Natural killer cell (primary cell): ENCODE measurements at regions not wholly inside any gene's neighbourhood (a gene's known extent, or its start where the extent isn't known, plus 50 kb on each side); places are given as distances from the start of the nearest gene placed in this dataset.
A peak's percentile ranks its signal among the peaks of the same experiment; 100 is the strongest.

Source experiments
- ATAC-seq, 3 donors: fragments of 150-1000 bp in 2 of 3; fragments of 200-7000 bp in 1 of 3; cut with Tn5 transposase; 1 replicate in 1 of 3; 2 replicates in 2 of 3; pipeline ENCODE4 v1.10.0; 2021; ENCODE audit warnings: mild to moderate bottlenecking in 2 of 3, moderate library complexity in 2 of 3
- DNase-seq, 2 donors: peaks; one replicate each; pipeline versions ENCODE4 v3.0.0 to v3.0.0-alpha.2; 2013 to 2021; ENCODE audit warnings: mixed read lengths in 1 of 2
- H3K27ac ChIP-seq: one replicate; pipeline ENCODE4 v1.5.1; 2013; ENCODE audit warnings: mild to moderate bottlenecking, low read length
- H3K27me3 ChIP-seq: one replicate; pipeline ENCODE4 v1.6.1; 2013; ENCODE audit warnings: low read length; ENCODE audit not compliant: control insufficient read depth, insufficient read depth
- H3K36me3 ChIP-seq: one replicate; pipeline ENCODE4 v1.6.1; 2013; ENCODE audit warnings: low read length; ENCODE audit not compliant: control insufficient read depth, insufficient read depth
- H3K4me1 ChIP-seq: one replicate; pipeline ENCODE4 v1.6.1; 2013; ENCODE audit warnings: low read length; ENCODE audit not compliant: control insufficient read depth, insufficient read depth
- H3K4me3 ChIP-seq: one replicate; pipeline ENCODE4 v1.5.1; 2013; ENCODE audit warnings: low read length
- H3K9me3 ChIP-seq: one replicate; pipeline ENCODE4 v1.6.1; 2013; ENCODE audit warnings: low read length; ENCODE audit not compliant: control insufficient read depth, insufficient read depth
- H3K27ac Mint-ChIP-seq, 2 donors: one replicate each; pipeline ENCODE4 v1.8.0; 2022; ENCODE audit warnings: mild to moderate bottlenecking in 2 of 2, mixed read lengths in 2 of 2, moderate library complexity in 1 of 2
- H3K27me3 Mint-ChIP-seq, 2 donors: one replicate each; pipeline ENCODE4 v1.8.0; 2022; ENCODE audit warnings: low read depth in 2 of 2, mixed read lengths in 2 of 2
- H3K36me3 Mint-ChIP-seq: one replicate; pipeline ENCODE4 v1.8.0; 2022; ENCODE audit warnings: mixed read lengths
- H3K4me1 Mint-ChIP-seq, 2 donors: one replicate each; pipeline ENCODE4 v1.8.0; 2022; ENCODE audit warnings: mixed read lengths in 2 of 2
- H3K4me3 Mint-ChIP-seq: one replicate; pipeline ENCODE4 v1.8.0; 2022; ENCODE audit warnings: mild to moderate bottlenecking, moderate library complexity, mixed read lengths
- H3K9me3 Mint-ChIP-seq, 2 donors: one replicate each; pipeline ENCODE4 v1.8.0; 2022; ENCODE audit warnings: mixed read lengths in 2 of 2
- CTCF ChIP-seq: fragments of 200-600 bp; IDR thresholded peaks from one replicate; pipeline ENCODE4 v1.8.0; 2022; ENCODE audit warnings: antibody characterized with exemption
- WGBS: methylation state at CpG from one replicate; pipeline ENCODE4 v1.1.7; 2013; ENCODE audit warnings: missing lambda C conversion rate; ENCODE audit not compliant: insufficient coverage; 5-methylcytosine and 5-hydroxymethylcytosine counted together
- intact Hi-C: fragments of 100-400 bp; cut with micrococcal nuclease; formaldehyde crosslinking; loops from one replicate; pipeline ENCODE4 v1.14.2; 2022

GRCh38 chrX:5057786-5058185 lies 1170.9 kb downstream of the NLGN4X start:
- WGBS: 100% methylated on average over 1 of the region's 2 CpGs
- H3K27me3 Mint-ChIP-seq: no peaks in the 10 kb centered on the region
- no peaks in the 10 kb centered on the region for H3K9me3 ChIP-seq
- no peaks in the 10 kb centered on the region for H3K4me1 Mint-ChIP-seq
- no peak for DNase-seq
- no peak for TF ChIP-seq CTCF
- H3K27ac Mint-ChIP-seq: no peak overlapping the region
- peaks cover 10 to 14% of the 10 kb centered on the region in 2 donors for H3K9me3 Mint-ChIP-seq
- ATAC-seq: no peak
- no peaks in the 10 kb centered on the region for H3K4me1 ChIP-seq
- H3K36me3 Mint-ChIP-seq: no peaks in the 10 kb centered on the region
- H3K27me3 ChIP-seq: no peaks in the 10 kb centered on the region
- no peak overlapping the region for H3K27ac ChIP-seq
- intact Hi-C loops: no loop called here
- no peak overlapping the region for H3K4me3 ChIP-seq
- H3K36me3 ChIP-seq: no peaks in the 10 kb centered on the region
- H3K4me3 Mint-ChIP-seq: no peak overlapping the region

GRCh38 chrX:5054852-5055251 lies 1173.8 kb downstream of the NLGN4X start:
- Histone ChIP-seq H3K4me3 (no peak overlapping the region), H3K27me3 (no peaks in the 10 kb centered on the region), H3K36me3 (no peaks in the 10 kb centered on the region), H3K9me3 (no peaks in the 10 kb centered on the region), H3K27ac (no peak overlapping the region), H3K4me1 (no peaks in the 10 kb centered on the region)
- DNase-seq: no peak
- no peak for TF ChIP-seq CTCF
- H3K36me3 Mint-ChIP-seq: no peaks in the 10 kb centered on the region
- H3K9me3 Mint-ChIP-seq: peaks cover 11 to 15% of the 10 kb centered on the region in 2 donors
- no peak overlapping the region for H3K4me3 Mint-ChIP-seq
- no peak for ATAC-seq
- H3K27ac Mint-ChIP-seq: no peak overlapping the region
- no peaks in the 10 kb centered on the region for H3K27me3 Mint-ChIP-seq
- no peaks in the 10 kb centered on the region for H3K4me1 Mint-ChIP-seq
- intact Hi-C loops: no loop called here

- no peak overlapping the region for H3K27ac ChIP-seq
- H3K4me1 ChIP-seq: no peaks in the 10 kb centered on the region
- TF ChIP-seq CTCF: no peak
- H3K9me3 ChIP-seq: no peaks in the 10 kb centered on the region
- no peak overlapping the region for H3K4me3 ChIP-seq
- DNase-seq (no peak), ATAC-seq (peak in 1 of 3 donors; percentile 56)
- no peak overlapping the region for H3K4me3 Mint-ChIP-seq
- H3K36me3 Mint-ChIP-seq: no peaks in the 10 kb centered on the region
- WGBS: 7% methylated on average over 5 of the region's 5 CpGs
- H3K4me1 Mint-ChIP-seq: no peaks in the 10 kb centered on the region
- intact Hi-C loops: no loop called here
- H3K27me3 Mint-ChIP-seq: no peaks in the 10 kb centered on the region
- H3K36me3 ChIP-seq: no peaks in the 10 kb centered on the region
- peaks cover 9 to 12% of the 10 kb centered on the region in 2 donors for H3K9me3 Mint-ChIP-seq
- H3K27me3 ChIP-seq: no peaks in the 10 kb centered on the region
- H3K27ac Mint-ChIP-seq: no peak overlapping the region
Observed at GRCh38 chrX:5051831-5052491, 1176.7 kb downstream of the NLGN4X start.

GRCh38 chrX:5042563-5042962 lies 1186.1 kb downstream of the NLGN4X start:
- Mint-ChIP-seq H3K9me3 (peaks cover 11 to 24% of the 10 kb centered on the region in 2 donors), H3K27me3 (no peaks in the 10 kb centered on the region), H3K27ac (no peak overlapping the region), H3K4me3 (no peak overlapping the region), H3K36me3 (no peaks in the 10 kb centered on the region), H3K4me1 (no peaks in the 10 kb centered on the region)
- intact Hi-C loops: no loop called here
- DNase-seq: no peak
- Histone ChIP-seq H3K27ac (no peak overlapping the region), H3K27me3 (no peaks in the 10 kb centered on the region), H3K4me1 (no peaks in the 10 kb centered on the region), H3K36me3 (no peaks in the 10 kb centered on the region), H3K9me3 (no peaks in the 10 kb centered on the region), H3K4me3 (no peak overlapping the region)
- no peak for TF ChIP-seq CTCF
- no peak for ATAC-seq
- 83% methylated on average over 2 of the region's 3 CpGs for WGBS
